GM11168 (cell line): ENCODE measurements at regions not wholly inside any gene's neighbourhood (a gene's known extent, or its start where the extent isn't known, plus 50 kb on each side); places are given as distances from the start of the nearest gene placed in this dataset.

ENCODE experiments used
- in situ Hi-C: fragments of 300-500 bp; cut with MboI; formaldehyde crosslinking; loops from one replicate; pipeline ENCODE4 v1.12.0; 2022; ENCODE audit warnings: low sequenced_read_pairs; ENCODE audit not compliant: unreplicated experiment

GRCh38 chr2:12404497-12404896 lies 312.2 kb upstream of the TRIB2 start:
- in situ Hi-C loops: loop anchor here (25.0 kb wide), 1 partner anchor 308 kb away; the partner anchor contains the start of gene TRIB2

GRCh38 chr2:12407160-12407559 lies 309.6 kb upstream of the TRIB2 start:
- in situ Hi-C loops: loop anchor here (25.0 kb wide), 1 partner anchor 305 kb away; the partner anchor contains the start of gene TRIB2

- in situ Hi-C loops: loop anchor here (25.0 kb wide), 1 partner anchor 299 kb away; the partner anchor contains the start of gene TRIB2
Measured at GRCh38 chr2:12412898-12413305, 303.8 kb upstream of the TRIB2 start.

GRCh38 chr2:12415536-12415935 lies 301.2 kb upstream of the TRIB2 start:
- in situ Hi-C loops: loop anchor here (25.0 kb wide), 1 partner anchor 297 kb away; the partner anchor contains the start of gene TRIB2

- in situ Hi-C loops: loop anchor here (25.0 kb wide), 1 partner anchor 296 kb away; the partner anchor contains the start of gene TRIB2
Measured at GRCh38 chr2:12416600-12416999, 300.1 kb upstream of the TRIB2 start.

- in situ Hi-C loops: loop anchor here (25.0 kb wide), 1 partner anchor 295 kb away; the partner anchor contains the start of gene TRIB2
Measured at GRCh38 chr2:12417786-12418185, 298.9 kb upstream of the TRIB2 start.

GRCh38 chr2:12419803-12420202 lies 296.9 kb upstream of the TRIB2 start:
- in situ Hi-C loops: loop anchor here (25.0 kb wide), 1 partner anchor 292 kb away; the partner anchor contains the start of gene TRIB2

GRCh38 chr2:12421046-12421445 lies 295.7 kb upstream of the TRIB2 start:
- in situ Hi-C loops: loop anchor here (25.0 kb wide), 1 partner anchor 291 kb away; the partner anchor contains the start of gene TRIB2

- in situ Hi-C loops: loop anchor here (25.0 kb wide), 1 partner anchor 288 kb away; the partner anchor contains the start of gene TRIB2
Measured at GRCh38 chr2:12424219-12424618, 292.5 kb upstream of the TRIB2 start.

- in situ Hi-C loops: loop anchor here (25.0 kb wide), 1 partner anchor 287 kb away; the partner anchor contains the start of gene TRIB2
Measured at GRCh38 chr2:12424809-12425208, 291.9 kb upstream of the TRIB2 start.

- in situ Hi-C loops: no loop called here
Measured at GRCh38 chr2:12428324-12428723, 288.4 kb upstream of the TRIB2 start.

GRCh38 chr2:12428786-12429185 lies 287.9 kb upstream of the TRIB2 start:
- in situ Hi-C loops: no loop called here

GRCh38 chr2:12429779-12430406 lies 286.8 kb upstream of the TRIB2 start:
- in situ Hi-C loops: no loop called here

- in situ Hi-C loops: no loop called here
Measured at GRCh38 chr2:12430407-12431133, 286.2 kb upstream of the TRIB2 start.

- in situ Hi-C loops: no loop called here
Measured at GRCh38 chr2:12432985-12433625, 283.6 kb upstream of the TRIB2 start.

- in situ Hi-C loops: no loop called here
Measured at GRCh38 chr2:12433626-12433990, 283.1 kb upstream of the TRIB2 start.

- in situ Hi-C loops: no loop called here
Measured at GRCh38 chr2:12434630-12435098, 282.1 kb upstream of the TRIB2 start.

- in situ Hi-C loops: no loop called here
Measured at GRCh38 chr2:12435430-12436222, 281.1 kb upstream of the TRIB2 start.

- in situ Hi-C loops: no loop called here
Measured at GRCh38 chr2:12436483-12436882, 280.3 kb upstream of the TRIB2 start.
